GM18519 (cell line): ENCODE measurements at regions not wholly inside any gene's neighbourhood (a gene's known extent, or its start where the extent isn't known, plus 50 kb on each side); places are given as distances from the start of the nearest gene placed in this dataset.
A peak's percentile ranks its signal among the peaks of the same experiment; 100 is the strongest.
"Not testable (repeated sequence)": the region's sequence is repeated elsewhere in the genome, so short reads cannot be mapped to it uniquely, and the experiment has no call there.

Experiments
- ATAC-seq: cut with Tn5 transposase; IDR thresholded peaks from one replicate; pipeline ENCODE4 v1.9.1; 2021; ENCODE audit warnings: mild to moderate bottlenecking, moderate library complexity; ENCODE audit not compliant: unreplicated experiment, low FRiP score

DNA sequence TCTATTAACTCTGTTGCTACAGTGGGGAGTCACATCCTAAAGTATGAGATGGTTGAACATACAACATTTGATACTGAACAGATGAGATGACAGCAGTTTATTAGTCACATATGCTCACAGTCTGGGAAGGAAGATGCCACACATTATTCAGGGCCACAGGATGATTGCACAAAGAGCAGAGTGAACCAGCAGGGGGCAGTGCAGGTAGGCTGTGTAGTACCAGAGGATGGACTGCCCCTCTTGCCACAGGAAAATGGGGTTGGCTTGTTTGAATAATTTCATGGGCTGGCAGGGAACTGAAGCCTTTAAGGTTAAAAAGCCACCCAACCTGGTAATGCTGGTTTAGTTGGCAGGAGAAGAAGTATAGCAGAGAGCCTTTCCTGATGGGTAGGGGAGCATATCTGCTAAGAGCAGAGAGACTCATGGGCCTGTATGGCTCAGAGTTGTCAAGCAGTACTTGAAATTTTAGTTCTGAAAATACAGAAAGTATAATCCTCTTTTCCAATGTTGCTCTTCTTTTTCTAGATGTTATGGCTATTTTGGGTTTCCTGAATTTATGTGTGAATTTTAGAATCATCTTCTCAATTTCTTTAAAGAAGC lies 180.4 kb upstream of the B3GAT1 start:
- peak; percentile 56 for ATAC-seq

DNA sequence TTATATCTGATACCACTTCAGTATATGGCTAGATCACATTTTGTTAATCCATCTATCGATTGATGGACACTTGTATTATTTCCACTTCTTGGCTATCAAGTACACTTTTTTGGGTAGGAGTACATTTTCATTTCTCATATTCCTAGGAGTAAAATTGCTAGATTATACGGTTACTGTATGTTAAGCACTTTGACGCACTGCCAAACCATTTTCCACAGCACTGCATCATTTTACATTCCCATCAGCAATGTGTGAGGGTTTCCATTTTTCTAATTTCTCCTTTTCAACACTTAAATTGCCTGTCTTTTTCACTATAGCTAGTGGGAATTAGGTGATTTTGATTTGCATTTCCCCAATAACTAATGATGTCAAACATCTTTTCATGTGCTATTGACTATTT lies 179.3 kb upstream of the B3GAT1 start:
- no peak for ATAC-seq

DNA sequence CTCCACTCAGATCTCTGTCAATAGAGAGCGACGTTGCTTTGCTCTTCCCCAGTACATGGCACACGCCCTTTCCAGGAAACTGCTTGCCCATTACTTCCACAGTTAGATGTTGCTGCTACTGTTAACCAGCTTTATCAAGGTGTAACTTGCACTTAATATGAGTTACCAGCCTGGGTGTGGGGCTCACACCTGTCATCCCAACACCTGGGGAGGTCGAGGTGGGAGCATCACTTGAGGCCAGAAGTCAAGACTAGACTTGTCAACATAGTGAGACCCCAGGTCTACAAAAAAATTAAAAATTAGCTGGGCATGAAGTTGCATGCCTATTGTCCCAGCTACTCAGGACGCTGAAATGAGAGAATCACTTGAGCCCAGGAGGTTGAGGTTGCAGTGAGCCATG lies 177.1 kb upstream of the B3GAT1 start:
- no peak for ATAC-seq

DNA sequence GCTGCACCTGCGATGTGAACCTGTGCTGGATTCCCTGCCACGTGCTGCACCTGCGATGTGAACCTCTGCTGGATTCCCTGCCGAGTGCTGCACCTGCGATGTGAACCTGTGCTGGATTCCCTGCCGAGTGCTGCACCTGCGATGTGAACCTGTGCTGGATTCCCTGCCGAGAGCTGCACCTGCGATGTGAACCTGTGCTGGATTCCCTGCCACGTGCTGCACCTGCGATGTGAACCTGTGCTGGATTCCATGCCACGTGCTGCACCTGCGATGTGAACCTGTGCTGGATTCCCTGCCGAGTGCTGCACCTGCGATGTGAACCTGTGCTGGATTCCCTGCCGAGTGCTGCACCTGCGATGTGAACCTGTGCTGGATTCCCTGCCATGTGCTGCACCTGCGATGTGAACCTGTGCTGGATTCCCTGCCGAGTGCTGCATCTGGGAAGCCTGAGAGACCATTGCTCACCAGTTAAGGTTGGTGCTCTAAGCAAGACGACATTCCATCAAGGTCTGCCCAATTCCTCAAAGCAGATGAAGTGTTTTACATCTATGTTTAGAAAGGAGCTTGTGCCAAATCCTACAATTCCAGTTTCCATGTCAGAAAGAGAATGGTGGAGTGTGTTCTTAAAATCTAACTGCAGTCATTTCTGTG lies 176.5 kb upstream of the B3GAT1 start:
- not testable (repeated sequence) for ATAC-seq

DNA sequence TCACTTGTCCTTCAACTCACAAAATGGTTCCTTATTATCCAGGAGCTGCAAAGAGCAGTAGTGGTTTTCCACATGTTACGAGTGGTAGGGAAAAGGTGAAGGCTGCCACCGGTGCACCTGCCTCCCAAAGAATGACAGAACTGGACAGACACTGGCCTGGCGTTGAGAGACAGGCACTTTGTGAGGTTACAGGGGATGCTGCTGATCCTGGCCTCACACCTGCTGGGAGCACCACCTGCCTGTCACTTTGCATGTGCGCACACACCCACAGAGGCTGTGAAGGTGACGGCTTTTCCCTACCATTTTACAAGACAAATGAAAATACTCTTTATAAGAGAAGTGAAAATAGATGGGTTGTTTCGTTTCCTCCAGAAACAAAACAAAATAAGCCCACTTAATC lies 175.3 kb upstream of the B3GAT1 start:
- ATAC-seq = no peak

DNA sequence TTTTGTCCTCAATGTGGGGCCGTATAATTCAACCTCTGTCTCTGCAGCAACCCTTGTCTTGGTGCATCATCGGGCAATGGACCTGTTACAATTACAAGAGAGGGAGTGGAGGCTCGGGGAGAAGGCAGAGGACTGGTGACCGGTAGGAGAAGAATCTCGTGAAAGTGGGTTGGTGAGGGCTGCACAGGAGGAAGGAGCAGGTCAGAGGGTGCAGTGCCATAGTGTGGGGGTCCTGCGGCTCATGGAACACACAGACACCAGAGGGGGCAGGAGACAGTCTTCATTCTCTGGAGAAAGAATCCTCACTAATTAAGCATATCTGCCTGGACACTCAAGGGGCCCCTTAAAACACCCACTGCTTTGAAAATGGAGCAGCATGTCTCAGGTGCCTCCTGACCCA lies 174.7 kb upstream of the B3GAT1 start:
- ATAC-seq = no peak

DNA sequence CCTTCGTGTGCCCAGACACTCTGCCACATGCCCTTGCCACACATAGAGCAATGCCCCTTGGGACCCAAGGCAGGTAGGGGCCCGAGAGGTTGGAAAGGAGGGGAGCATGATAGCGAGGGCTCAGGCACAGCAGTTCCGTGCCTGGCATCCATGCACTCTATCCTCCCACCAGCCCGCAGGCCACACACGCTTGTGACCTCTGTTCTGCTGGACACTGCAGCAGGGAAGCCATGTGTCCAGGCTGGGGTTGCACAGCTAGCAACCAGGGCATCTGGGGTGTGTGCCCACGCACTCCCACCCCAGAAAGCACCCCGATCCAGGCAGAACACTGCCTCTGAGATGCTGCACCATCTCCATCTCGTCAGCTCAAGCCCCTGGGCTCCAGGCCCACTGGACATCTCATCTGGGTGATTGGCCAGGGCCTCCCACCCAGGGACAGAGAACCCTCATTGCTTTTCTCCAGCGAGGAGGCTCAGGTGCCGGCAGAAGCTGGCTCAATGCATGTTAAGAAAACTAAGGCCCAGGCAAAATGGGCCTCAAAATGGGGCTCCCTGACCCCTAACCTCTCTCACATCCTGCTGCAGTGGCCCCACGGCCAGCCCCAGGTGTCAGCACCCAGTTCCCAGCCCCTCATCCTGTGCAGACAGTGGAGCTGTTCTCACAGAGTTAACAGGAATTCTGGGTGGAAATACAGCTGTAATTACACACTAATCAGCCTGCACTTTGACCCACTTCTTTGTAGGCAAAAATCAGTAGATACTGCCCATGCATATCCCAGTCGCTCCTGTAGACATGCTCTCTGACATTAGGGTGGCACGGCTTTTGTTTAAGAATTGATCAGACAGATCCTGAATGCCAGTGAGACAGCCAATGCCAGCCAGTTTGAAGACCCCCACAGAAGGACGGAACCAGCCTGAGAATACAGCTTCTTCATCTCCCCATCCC lies 173.9 kb upstream of the B3GAT1 start:
- no peak for ATAC-seq

DNA sequence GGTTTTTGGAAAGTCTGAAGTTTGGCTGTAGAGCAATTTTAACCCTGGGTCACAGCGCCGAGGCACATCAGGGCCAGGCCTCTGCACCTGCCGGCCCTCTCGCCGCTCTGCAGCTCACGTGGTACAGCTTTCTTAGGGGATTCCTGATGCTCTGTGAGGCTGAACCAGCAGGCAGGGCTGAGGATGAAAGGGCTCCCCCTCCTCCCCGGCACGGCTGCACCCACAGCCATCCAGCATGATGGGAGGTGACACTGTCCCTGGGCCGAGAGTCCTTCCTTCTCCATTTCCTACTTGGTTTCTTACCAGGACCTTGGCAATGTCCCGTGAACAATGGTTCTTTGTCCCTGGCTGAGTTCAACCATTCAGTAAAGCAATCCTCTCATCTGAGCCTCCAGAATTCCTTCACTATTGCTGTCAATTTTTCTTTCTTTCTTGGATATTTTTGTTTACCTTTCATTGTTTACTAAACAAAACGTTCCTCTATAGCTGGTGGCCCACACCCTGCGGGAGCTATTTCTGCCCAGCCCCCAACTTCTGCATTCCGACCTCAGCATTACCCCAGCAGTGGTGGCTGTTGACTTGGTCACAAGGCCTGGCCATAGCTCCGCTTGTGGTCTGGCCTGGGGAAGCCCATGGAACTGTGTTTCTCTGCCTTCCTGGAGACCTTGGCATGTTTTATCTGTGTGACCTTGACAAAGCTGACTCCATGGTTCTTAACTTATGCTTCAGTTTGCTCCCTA lies 172.8 kb upstream of the B3GAT1 start:
- ATAC-seq = no peak

DNA sequence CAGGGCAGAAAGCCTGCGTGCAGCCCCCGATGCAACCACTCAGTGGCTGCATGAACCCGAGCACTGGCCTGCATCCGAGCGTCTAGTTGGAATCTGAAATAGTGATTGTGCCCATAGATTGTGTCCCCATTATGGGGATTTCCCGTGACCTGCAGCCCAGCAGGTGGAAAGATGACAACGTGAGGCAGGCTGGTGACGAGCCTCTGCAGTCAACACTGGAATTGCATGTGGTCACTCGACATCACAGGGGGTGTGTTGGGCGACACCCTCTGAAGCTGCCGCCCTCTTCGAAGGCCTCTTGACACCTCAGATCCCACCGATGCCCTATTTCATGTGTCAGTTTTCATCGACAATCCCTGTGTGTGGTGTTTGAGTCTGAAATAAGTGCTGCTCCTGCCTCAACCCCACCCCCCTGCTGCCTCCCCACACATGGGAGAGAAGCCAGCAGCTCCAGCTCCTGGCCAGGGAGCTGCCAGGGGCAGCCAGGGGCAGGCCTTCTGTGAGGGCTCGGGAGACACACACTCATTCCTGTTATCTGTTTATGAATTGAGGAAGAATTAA lies 172.0 kb upstream of the B3GAT1 start:
- no peak for ATAC-seq

DNA sequence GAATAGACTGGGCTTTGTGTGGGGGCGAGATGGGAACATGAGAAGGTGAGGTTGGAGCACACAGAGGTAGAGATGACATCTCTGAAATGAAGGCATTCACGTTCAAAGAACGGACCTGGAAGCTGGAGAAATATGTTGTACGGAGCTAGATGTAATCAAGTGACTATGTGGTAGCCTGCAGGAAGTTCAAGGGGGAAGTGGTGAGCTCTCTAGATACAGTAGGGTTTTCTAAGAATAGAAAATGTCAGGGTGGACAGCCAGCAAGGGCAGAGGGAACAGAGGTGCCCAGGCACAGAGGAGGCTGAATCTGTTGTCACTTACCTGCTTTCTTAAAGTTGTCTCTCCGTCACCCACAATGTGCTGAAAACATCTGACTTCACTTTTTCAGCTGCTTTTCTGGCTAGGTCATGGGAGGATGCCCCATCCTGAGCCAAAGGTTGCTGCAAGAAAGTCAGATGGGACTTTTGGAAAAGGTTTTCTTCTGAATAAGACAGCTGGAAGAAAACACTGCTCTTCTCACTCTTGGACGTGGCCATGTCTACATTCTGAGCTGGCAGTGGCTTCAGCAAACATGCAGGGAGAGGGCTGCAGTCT lies 171.5 kb upstream of the B3GAT1 start:
- ATAC-seq = no peak

DNA sequence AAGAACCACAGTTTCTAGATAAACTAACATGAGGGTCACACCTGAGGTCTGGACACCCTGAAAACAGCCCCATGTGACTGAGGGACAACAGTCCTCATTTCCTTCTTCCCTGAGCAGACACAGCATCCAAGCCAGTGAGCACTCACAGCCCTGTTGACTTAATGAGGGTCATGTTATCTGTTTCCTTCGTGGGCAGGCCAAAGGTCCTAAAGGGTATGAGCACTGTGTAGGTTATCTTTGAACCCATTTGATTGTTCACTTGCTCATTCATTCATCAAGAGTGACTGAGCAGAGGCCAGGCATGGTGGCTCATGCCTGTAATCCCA lies 170.7 kb upstream of the B3GAT1 start:
- no peak for ATAC-seq

DNA sequence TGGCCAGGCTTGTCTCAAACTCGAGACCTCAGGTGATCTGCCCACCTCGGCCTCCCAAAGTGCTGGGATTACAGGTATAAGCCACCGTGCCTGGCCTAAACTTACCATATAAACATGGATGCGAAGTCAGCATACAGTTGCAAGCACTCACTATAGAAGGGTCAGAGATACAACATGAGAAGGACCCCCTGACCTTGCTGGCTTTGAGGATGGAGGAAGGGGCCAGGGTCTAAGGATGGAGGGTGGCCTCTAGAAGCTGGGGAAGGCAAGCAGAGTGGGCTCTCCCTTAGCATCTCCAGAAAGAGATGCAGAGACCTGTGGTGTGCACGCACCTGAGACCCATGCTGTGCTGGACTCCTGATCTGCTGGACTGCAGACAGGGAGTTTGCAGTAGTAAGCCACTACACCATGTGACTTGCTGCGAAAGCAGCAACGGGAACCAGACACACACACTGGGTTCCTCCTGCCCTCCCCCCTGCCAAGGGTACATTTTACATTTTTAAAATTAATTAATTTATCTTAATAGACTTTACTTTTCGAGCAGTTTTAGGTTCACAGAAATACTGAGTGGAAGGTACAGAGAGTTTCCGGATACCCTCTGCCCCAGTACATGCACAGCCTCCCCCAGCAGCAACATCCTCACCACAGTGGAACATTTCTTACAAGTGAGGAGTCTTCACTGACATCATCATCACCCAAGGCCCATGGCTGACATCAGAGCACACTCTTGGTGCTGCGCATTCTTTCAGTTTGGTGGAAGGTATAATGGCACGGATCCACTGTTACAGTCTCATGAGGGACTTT lies 170.1 kb upstream of the B3GAT1 start:
- no peak for ATAC-seq

DNA sequence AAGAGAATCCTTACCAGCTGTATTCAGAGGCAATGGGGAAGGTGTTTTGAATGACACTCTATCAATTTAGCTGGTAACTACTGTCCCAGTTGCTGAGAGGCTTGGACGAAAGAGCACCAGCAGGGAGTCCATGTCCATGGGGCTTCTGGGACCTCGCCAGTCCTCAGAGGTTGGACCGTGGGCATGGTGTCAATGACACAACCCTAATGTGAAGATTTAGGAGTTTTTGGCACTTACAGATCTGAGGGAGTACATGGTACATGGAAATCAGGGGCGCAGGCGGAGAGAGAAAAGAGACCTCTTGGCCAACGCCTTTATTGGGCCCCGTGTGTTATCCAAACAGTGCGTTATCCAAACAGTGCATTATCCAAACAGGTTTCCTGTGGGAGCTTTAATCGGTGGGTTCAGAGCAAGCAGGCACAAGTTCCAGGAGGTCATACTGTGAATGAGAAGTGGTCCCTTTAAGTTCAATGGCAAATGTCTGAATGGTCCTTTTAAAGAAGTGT lies 169.1 kb upstream of the B3GAT1 start:
- no peak for ATAC-seq

DNA sequence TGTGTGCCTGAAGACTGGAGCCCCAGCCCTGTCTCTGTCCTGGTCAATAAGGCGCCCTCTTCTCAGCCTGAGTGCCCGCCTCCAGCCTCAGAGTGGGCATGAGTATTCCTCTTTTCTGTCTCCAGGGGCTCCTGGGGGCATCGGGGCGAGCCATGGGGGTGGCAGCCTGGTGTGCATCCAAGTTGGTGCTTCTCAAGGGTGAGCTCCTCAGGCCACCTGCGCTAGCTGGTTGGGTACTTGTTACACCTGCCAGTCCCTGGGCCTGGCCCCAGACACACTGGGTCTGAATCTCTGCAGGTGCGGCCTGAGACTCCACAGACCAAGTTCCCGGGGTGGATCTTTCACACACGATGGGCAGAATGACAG lies 168.6 kb upstream of the B3GAT1 start:
- ATAC-seq = no peak

DNA sequence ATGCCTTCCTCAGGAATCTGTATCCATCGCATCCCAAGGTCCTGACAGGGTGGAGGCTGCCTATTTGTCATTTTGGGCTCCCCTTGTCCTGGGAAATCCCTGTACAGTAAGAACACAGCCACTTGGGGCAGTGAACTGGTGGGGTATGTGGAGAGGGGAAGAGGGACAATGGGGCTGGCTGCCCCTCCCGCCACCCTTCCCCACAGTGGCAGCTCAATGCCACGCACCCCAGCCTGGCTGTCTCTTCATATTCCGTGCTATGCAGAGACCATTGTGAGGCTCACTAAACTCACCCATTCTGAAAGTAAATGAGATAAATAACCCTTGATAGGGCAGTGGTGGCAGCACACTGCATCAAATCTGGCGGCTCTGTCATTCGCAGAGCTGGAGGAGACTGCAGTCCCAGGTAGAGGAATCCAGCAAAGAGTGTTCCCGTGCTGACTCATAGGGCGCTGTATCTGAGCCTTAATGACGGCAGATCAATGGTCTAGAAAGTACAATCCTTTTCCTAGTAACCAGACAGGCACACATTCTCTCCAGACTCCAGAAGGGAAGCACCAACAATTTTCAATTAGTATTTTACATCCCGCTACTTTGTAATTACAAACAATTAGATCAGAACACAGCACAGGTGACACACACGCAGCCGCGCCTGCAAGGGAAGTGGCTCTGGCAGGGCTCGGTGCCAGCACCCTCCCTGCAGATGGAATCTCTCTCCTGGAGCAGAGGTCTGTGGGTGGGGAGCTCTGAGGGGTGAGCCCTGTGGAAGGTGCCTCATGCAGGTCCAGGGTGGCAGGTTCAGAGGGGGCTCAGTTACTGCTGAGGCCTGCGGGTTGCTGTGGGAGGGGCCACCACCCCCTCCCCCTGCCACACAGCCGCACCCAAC lies 167.9 kb upstream of the B3GAT1 start:
- ATAC-seq = no peak

DNA sequence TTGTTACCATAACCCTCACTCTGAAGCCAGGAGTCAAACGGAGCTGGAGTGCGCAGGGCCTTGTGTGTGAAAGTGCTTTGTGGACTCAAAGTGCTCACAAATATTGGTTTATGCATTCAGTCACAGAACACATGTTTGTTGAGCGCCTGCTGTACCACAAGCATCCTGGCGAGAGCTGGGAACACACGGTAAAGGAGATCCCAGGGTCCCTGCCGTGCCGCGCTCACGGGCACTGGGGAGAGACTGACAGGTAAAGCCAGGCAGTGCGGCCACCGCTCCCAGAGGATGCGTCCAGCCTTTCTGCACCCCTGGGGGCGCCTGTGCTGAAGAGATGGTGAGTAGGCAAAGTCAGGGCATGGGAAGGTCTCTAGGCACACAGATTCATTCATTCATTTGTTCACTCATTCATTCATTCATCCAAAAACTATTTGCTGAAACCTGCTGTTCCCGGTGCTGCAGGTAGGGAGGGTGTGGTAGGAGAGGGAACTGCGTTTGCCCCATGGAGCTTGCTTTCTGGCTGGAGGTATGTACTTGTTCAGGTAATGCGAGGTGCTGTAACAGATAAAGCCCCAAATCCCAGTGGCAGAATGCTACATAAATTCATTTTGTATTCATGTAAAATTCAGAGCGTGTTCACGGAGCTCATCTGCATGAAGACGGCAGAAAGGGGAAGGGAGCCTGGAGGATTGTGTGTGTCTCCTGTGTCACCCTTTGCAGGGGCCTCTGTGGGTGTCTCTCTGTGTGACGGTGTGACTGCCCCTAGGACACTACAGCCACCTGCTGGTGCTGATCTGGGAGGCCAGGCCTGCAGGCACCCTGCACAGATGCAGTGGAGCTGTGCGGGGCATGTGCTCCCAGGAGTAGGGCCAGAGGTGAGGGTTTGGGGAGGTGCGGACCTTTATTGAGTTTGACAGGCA lies 167.0 kb upstream of the B3GAT1 start:
- ATAC-seq = no peak

DNA sequence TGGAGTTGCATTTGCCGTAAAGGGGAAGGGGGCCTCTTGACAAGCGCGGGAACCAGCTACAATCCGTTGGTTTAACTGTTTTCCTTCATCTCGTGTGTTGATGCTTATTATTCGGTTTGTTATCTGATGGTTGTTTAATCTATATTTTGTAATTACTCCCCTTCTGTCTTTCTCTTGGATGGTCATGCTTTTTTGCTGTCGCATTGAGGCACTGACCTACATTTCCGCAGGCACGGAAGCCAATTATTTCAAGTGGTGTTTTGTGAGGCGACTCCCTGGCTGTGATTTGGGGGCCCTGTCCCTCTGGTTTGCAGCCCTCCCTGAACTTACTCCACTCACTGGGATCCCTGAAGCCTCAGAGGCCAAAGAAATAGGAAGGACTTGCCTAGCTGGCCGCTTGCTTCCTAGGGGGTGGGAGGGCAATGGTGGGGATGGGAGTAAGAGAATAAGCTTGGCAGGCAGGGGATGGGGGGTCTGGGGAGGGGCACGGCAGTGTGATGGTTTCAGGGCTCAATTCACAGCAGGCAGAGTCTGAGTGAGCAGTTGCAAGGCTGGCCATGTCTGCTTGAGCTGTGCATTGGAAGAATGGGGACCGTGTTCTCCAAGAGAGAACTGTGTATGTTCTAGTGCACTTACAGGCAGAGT lies 165.8 kb upstream of the B3GAT1 start:
- no peak for ATAC-seq
